GM12864 (cell line): ENCODE measurements at regions not wholly inside any gene's neighbourhood (a gene's known extent, or its start where the extent isn't known, plus 50 kb on each side); places are given as distances from the start of the nearest gene placed in this dataset.

Experiments
- DNase-seq: peaks from one replicate; pipeline ENCODE4 v3.0.0-alpha.2; 2011; ENCODE audit warnings: low read depth
- H3K4me3 ChIP-seq: 2 replicates; pipeline ENCODE4 v1.5.1; 2011; ENCODE audit warnings: mild to moderate bottlenecking, low read depth, low read length, control low read depth
- TF ChIP-seq, protein P1 (sequence below): IDR thresholded peaks from 2 replicates; pipeline ENCODE4 v1.5.1; 2011; ENCODE audit warnings: low read depth, mild to moderate bottlenecking, moderate library complexity, low read length, control low read depth, inconsistent platforms; ENCODE audit errors: missing control alignments

- no peak for DNase-seq
- TF ChIP-seq, protein P1, sequence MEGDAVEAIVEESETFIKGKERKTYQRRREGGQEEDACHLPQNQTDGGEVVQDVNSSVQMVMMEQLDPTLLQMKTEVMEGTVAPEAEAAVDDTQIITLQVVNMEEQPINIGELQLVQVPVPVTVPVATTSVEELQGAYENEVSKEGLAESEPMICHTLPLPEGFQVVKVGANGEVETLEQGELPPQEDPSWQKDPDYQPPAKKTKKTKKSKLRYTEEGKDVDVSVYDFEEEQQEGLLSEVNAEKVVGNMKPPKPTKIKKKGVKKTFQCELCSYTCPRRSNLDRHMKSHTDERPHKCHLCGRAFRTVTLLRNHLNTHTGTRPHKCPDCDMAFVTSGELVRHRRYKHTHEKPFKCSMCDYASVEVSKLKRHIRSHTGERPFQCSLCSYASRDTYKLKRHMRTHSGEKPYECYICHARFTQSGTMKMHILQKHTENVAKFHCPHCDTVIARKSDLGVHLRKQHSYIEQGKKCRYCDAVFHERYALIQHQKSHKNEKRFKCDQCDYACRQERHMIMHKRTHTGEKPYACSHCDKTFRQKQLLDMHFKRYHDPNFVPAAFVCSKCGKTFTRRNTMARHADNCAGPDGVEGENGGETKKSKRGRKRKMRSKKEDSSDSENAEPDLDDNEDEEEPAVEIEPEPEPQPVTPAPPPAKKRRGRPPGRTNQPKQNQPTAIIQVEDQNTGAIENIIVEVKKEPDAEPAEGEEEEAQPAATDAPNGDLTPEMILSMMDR: no peak
- H3K4me3 ChIP-seq: no peak overlapping the region
Observed at GRCh38 chr4:66328803-66329574, 658.7 kb upstream of the EPHA5 start.

DNA sequence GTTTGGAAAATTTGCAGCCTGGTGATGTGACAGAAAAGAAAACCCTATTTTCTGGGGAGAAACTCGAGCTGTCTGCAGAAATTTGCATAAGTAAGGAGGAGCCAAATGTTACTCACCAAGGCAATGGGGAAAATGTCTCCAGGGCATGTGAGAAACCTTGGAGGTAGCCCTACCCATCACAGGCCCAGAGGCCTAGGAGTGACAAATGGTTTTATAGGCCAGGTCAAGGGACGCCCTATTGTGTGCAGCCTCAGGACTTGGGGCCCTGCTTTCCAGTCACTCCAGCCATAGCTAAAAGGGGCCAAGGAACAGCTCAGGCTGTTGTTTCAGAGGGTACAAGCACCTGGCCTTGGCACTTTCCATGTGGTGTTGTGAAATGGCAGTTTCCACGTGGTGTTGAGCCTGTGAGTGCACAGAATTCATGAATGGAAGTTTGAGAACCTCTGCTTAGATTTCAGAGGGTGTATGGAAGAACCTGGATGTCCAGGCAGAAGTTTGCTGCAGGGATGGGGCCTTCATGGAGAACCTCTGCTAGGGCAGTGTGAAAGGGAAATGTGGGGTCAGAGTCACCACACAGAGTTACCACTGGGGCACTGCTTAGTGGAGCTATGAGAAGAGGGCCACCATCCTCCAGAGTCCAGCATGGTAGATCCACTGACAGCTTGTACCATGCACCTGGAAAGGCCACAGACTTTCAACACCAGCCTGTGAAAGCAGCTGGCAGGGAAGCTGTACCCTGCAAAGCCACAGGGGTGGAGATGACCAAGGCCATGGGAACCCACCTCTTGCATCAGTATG lies 637.6 kb upstream of the EPHA5 start:
- H3K4me3 ChIP-seq: no peak overlapping the region
- DNase-seq: no peak
- TF ChIP-seq, protein P1: no peak

GRCh38 chr4:66300336-66300934 lies 630.1 kb upstream of the EPHA5 start:
- no peak overlapping the region for H3K4me3 ChIP-seq
- TF ChIP-seq, protein P1: no peak
- no peak for DNase-seq

- no peak for DNase-seq
- no peak overlapping the region for H3K4me3 ChIP-seq
- TF ChIP-seq, protein P1: no peak
Observed at GRCh38 chr4:66298569-66298968, 628.3 kb upstream of the EPHA5 start.

GRCh38 chr4:66297703-66298102 lies 627.4 kb upstream of the EPHA5 start:
- DNase-seq: no peak
- no peak overlapping the region for H3K4me3 ChIP-seq
- TF ChIP-seq, protein P1: no peak

- no peak for DNase-seq
- TF ChIP-seq, protein P1: no peak
- H3K4me3 ChIP-seq: no peak overlapping the region
Observed at GRCh38 chr4:66294638-66295037, 624.3 kb upstream of the EPHA5 start.
